GM18499 (cell line): ENCODE measurements at regions not wholly inside any gene's neighbourhood (a gene's known extent, or its start where the extent isn't known, plus 50 kb on each side); places are given as distances from the start of the nearest gene placed in this dataset.
A peak's percentile ranks its signal among the peaks of the same experiment; 100 is the strongest.

Experiments
- ATAC-seq: cut with Tn5 transposase; IDR thresholded peaks from one replicate; pipeline ENCODE4 v1.9.1; 2021; ENCODE audit warnings: moderate number of reproducible peaks; ENCODE audit not compliant: insufficient read depth, unreplicated experiment

DNA sequence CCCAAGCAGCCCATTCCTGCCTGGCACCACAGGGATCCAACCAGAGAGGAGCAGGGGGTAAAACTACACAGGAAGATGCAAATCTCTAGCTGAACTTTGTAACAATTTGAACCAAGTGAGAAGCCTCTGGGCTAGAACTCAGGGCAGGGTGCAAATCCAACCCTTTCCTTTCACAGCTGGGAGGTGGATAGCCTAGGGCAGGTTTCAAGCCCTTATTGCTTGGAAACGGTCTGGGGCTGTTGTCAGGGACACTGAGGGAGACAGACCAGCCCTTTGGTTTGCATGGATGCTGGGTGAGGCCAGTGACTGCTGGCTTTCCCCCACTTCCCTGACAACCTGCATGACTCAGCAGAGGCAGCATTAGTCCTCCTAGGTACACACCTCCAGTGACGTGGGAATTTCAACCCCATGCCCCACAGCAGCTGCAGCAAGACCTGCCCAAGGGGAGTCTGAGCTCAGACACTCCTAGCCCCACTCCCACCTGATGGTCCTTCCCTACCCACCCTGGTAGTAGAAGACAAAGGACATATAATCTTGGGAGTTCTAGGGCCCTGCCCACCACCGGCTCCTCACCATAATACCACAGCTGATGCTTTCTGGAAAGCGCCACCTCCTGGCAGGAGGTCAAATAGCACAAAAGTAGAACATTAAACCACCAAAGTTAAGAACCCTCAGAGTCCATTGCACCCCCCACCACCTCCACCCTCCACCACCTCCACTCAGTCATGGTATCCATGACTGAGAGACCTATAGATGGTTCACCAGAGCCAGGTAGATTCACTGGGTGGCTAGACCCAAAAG lies 797.7 kb upstream of the MAN1A1 start:
- no peak for ATAC-seq

DNA sequence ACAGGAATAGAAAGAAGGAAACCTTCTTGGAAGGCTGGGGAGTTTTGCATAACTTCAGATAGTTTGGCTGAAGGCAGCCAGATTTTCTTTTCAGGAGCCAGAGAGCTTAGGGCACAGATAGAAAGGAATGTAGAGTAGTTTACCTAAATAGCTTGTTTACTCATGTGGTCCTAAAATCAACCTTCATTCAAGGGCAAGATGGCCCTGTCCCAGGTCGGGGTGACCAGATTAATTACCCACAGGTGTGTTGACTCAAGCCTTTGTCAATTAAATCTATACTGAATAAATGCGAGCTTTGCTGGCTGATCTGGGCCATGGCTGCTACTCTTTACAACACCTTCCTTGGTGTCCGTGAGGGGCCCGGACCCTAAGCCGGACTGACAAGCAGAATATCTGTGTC lies 792.0 kb upstream of the MAN1A1 start:
- ATAC-seq = no peak

DNA sequence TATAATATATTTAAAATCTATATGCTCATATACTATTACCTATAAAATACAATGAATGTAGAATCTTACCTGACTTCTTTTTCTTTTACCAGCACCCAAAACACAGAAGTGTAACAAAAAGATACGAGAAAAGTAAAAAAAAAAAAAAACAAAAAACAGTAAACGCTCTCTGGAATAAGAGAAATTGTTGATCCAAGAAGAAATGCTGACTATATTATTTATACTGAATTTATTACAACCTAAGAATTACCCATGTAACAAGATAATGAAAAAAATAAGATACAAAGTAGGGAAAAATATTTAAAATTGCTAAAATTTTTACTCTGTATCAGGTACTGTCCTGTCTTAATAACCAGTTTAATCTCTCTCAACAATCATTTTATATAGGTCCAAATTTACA lies 787.9 kb upstream of the MAN1A1 start:
- ATAC-seq = no peak

DNA sequence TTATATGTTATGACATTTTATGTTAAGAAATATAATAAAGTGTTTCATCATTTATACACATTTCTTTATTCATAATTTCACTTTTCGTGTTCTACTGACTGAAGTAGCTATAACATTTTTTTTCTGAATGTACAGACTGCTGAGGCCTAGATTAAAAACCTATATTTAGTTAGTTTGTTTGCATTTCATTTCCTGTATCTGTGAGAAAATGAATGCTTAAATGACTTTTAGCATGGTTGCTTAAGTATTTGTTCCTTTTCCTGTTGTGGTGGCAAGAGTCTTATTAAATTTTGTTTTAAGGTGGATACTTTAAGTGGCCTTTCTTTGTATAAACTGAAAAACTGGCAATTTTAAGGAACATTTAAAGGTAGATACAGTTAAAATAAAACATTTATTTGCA lies 779.7 kb upstream of the MAN1A1 start:
- no peak for ATAC-seq

- no peak for ATAC-seq
Measured at GRCh38 chr6:120122401-120122800, 772.8 kb upstream of the MAN1A1 start.

GRCh38 chr6:120116343-120116742 lies 766.8 kb upstream of the MAN1A1 start:
- ATAC-seq = no peak

- ATAC-seq = no peak
Measured at GRCh38 chr6:120112980-120113379, 763.4 kb upstream of the MAN1A1 start.

DNA sequence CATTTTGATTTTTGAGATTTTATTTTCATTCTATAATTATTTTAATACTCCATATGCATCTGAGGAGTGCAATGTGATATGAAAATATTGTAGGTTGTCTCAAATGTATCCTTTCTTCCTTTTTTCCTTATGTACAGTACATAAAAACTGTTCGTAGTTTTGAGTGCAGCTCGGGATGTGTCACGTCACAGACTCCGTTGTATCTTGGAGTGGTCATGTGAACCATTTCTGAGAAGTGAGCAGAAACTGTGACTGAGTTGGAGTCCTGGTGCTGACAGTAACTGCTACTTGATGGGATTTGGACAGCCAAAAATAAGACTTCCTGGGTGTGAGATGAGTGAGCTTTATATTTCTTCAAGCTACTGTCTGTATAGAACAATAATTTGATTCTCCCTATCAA lies 761.4 kb upstream of the MAN1A1 start:
- no peak for ATAC-seq

DNA sequence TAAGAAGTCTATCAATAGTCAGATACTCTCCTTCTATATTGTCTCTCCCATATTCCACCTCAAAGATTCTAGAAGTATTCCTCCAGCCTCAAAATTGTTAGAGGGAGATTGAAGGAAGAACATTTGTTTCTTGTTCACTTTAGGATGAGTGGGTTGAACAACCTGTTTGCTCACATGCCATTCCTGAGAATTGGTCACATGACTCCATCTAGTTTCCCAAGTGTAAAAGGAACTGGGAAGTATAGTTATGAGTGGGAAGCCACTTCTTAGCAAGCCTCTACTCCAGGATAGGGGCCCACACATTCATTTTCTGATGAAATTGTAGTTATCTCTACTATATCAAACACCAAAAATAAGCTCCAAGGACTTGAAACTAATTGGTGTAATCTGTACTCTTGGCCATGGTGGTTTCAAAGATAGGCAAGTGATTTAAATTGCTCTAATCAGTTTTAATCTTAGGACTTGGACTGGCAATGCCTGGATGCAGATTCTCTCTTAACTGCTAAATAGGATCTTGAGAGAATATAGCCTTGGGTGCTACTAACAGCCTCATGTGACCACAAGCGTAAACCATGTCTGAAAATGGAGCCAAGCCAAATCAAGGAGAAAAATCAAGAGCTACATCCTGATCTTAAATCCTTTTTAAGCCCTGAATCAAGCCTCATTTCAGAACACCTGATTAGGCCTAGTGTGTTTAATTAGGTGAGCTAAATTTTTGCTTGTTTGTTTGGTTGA lies 758.7 kb upstream of the MAN1A1 start:
- ATAC-seq = no peak

- ATAC-seq = no peak
Measured at GRCh38 chr6:120103618-120104017, 754.1 kb upstream of the MAN1A1 start.

DNA sequence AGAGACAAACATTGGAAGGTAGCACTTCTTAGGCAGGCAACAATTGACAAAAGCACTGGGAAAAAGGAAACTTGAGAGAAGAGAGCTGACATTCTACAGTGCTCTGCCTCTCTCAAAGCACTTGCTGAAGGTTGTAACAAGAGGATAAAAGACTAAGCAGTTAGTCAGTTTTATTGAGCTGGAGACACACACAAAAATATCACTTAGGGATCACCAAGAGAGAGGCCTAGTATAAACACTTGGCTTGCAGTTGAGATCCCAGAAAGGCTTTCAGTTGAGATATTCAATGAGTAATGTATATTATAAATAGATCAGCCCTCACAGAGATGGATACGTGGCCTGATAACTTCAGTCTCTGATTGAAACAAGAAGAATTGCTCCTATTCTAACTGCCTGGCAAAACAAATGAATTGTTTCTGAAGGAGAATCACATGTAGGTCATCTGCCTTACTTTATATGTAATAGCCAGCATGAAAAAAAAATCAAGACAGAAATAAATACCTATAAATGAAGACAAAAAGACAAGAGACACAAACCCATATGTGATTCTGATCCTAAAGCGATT lies 747.2 kb upstream of the MAN1A1 start:
- ATAC-seq = no peak

DNA sequence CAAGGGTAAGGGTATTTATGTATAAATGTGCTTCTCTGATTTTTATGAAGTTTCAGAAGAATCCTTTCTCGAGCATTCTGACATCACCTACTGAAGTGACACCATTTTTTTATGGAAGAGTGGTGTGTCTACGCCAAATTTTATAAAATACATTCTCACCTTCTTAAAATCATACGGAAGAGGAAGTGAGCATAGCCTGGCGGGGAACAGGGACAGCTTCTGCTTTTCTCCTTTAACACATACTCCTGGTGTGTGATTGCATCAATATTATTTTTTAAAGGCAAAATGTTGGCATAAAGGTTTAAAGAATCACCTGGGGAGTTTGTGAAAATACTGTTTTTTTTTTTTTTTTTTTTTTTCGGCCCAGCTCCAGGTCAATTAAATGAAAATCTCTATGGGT lies 733.6 kb upstream of the MAN1A1 start:
- no peak for ATAC-seq

- no peak for ATAC-seq
Measured at GRCh38 chr6:120077489-120077888, 727.9 kb upstream of the MAN1A1 start.

DNA sequence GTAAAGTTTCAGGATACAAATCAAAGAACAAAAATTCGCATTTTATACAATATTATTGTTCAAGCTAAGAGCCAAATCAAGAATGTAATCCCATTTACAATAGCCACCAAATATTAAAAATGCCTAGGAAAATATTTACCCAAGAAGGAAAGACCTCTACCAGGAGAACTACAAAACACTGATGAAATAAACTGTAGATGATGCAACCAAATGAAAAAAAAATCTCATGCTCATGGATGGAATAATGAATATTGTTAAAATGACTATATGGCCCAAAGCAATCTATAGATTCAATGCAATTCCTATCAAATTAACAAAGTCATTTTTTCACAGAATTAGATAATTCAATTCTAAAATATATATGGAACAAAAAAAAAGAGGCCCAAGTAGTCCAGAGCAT lies 708.8 kb upstream of the MAN1A1 start:
- ATAC-seq = no peak

GRCh38 chr6:120056085-120056484 lies 706.5 kb upstream of the MAN1A1 start:
- peak; percentile 74 for ATAC-seq

- no peak for ATAC-seq
Measured at GRCh38 chr6:120055071-120055470, 705.5 kb upstream of the MAN1A1 start.

- ATAC-seq = no peak
Measured at GRCh38 chr6:120039664-120040063, 690.1 kb upstream of the MAN1A1 start.

- ATAC-seq = no peak
Measured at GRCh38 chr6:120031837-120032236, 682.3 kb upstream of the MAN1A1 start.

- ATAC-seq = no peak
Measured at GRCh38 chr6:120026791-120027190, 677.2 kb upstream of the MAN1A1 start.

DNA sequence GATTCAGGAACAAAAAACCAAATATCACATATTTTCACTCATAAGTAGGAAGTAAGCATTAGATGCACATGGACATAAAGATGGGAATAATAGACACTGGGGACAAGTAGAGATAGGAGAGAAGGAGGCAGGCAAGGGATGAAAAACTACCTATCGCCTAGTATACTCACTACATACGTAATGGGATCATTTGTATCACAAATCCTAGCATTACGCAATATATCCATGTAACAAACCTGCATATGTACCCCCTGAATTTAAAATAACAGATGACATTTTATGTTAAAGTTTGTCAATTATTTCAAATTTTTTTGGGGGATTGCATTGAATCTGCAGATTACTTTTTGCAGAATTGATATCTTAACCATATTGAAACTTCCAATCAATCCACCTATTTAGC lies 660.5 kb upstream of the MAN1A1 start:
- no peak for ATAC-seq

DNA sequence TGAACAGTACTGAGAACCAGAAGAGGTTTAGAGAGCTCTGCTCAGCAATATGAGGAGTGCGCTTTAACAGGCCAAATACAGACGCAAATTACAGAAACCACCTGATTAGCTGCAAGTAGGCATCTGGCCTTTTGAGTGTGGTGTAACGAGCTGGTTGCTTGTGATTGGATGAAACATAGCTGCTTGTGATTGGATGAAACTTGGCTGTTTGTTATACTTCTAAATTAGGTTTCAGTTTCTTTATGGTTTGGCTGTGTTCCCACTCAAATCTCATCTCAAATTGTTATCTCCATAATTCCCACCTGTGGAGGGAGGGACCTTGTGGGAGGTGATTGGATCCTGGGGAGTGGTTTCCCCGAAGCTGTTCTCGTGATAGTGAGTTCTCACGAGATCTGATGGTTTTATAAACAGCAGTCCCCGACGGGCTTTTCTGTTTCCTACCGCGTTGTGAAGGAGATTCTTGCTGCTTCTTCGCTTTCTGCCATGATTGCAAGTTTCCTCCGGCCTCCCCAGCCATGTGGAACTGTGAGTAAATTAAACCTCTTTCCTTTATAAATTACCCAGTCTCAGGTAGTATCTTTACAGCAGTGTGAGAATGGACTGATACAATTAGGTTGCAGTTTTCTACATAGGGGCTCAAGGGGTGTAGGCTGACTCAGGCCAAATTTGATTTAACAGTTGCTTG lies 655.9 kb upstream of the MAN1A1 start:
- ATAC-seq = no peak
